ENCODE measurements at regions not wholly inside any gene's neighbourhood (a gene's known extent, or its start where the extent isn't known, plus 50 kb on each side); places are given as distances from the start of the nearest gene placed in this dataset.
"Not testable (repeated sequence)": the region's sequence is repeated elsewhere in the genome, so short reads cannot be mapped to it uniquely, and the experiment has no call there.

GRCh38 chr4:188955066-188955465 is 815.8 kb downstream of the TRIML1 start:
- no peak for DNase-seq

- no peak for DNase-seq
These were observed 817.3 kb downstream of the TRIML1 start for GRCh38 chr4:188956566-188956965.

DNA sequence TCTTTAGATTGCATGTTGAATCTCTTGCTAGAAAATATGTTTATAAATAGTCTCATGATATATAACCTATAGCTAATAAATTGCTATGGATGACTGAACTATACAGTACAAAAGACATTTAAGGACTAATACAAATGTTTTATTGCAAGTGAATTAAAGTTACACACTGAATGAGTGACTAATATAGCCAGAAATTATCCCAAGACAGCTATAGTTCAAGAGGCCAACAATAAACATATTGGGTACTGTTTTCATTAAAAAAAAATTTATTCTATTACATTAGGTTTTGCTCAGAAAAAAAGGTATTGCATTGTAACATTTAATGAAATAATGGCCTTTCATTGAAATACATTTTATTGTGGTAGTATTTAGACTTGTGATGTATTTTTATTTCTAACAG is 819.1 kb downstream of the TRIML1 start:
- DNase-seq = no peak

DNA sequence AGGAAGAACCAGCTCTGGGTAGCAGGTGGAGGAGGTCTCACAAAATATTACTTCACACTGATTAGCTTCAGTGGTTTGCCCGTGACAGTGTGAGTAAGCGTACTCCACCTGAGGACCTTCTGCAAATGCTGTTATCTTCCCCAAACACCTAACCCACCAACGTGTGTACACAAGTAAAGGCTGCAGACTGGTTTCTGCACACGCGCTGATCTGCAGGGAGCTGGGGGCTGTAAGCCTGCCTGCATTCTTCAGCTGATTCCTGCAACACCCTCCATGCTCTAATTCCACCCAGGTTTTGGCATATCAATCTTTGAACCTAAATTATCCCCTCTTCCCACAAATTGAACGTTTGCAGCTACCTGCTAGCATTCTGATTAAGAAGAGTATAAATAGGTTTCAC is 820.2 kb downstream of the TRIML1 start:
- no peak for DNase-seq

- DNase-seq = no peak
These were observed 821.3 kb downstream of the TRIML1 start for GRCh38 chr4:188960411-188961093.

DNA sequence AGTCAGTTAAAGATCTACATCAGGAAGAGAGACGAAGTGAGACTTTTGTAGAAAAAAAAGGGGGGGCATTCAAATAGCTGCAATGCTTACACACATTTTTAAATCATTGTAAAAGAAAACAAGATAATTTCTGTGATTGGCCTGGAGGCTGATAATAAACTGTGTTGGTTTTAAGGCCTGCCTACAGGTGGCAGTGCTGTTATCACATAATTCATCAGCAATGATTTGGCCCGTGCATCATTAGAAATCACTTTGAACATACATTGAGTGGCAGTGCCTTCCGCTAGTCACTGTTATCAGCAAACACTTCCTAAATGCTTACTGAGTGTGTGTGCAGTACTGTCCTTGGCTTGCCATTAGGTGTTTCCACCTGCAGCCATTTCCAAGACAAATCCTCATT is 831.9 kb downstream of the TRIML1 start:
- no peak for DNase-seq

DNA sequence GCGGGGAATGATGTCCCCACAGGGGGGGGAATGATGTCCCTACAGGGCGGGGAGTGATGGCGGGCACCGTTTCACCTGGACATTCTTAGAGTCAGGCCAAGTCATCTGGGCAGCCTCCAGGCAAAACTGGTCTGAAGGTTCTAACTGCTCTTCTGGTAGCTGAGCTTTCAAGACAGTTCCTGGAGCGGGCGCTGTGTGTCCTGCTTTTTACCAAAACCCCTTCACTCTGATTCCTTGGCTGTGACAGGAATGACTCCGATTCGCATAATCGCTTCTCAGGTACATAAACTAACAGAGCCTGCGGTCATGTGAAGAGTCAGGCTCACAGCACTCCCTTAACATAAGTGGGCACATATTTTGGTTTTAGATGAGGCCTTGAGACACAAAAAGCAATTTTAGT is 836.0 kb downstream of the TRIML1 start:
- no peak for DNase-seq

- DNase-seq = no peak
These were observed 837.4 kb downstream of the TRIML1 start for GRCh38 chr4:188976644-188977115.

- DNase-seq = not testable (repeated sequence)
These were observed 838.0 kb downstream of the TRIML1 start for GRCh38 chr4:188977232-188977631.

DNA sequence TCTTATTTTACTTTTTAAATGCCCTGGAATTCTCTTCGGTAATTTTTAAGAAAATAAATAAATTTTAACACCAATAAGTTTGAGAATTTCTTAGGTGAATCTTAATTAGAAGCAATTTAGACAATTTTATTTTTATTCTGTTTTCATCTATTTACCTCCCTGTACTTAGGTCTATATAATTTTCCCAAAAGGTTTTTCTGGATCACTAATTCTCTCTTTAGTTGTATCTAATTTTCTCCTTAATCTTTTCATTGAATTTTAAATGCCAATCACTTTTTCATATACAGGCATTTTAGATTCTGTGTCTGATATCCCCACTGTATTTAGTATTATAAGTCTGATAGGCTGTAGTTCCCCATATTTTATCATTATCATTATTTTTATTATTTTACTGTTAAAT is 845.3 kb downstream of the TRIML1 start:
- no peak for DNase-seq

DNA sequence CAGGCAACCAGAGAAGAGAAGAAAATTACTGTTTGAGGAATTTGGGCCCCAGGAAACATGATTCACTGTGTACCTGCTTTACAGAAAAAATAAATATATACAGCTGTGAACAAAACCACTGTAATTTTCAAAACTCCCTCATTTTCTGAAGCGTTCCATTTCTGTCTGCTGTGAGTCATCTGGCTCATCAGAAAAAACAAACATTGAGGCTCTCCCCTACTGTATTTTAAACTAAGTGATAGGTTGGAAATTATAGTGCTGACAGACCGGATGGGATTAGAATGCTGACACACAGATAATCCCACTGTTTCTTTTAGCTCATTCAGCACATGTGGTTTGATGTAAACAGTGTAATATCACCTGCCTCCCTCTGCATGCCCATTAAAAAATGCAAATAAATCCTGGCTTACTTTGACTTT is 847.0 kb downstream of the TRIML1 start:
- DNase-seq = no peak

- DNase-seq = no peak
These were observed 847.8 kb downstream of the TRIML1 start for GRCh38 chr4:188987011-188987410.

DNA sequence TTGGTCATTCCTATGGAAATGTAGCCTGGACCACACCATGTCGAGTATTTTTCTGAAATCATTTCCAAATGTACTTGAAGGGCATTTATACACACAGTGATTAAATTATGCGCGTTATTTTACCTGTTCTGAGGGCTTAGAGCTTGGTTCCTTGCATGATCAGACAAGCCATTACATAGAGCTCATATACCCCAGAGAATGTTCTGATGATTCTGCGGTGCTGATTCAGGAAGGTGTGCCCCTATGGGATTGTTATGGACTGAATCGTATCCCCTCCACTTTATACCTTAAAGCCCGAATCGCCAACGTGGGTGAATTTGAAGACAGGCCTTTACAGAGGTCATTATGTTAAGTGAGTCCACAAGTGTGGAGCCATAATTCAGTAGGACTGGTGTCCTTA is 848.9 kb downstream of the TRIML1 start:
- DNase-seq = no peak

DNA sequence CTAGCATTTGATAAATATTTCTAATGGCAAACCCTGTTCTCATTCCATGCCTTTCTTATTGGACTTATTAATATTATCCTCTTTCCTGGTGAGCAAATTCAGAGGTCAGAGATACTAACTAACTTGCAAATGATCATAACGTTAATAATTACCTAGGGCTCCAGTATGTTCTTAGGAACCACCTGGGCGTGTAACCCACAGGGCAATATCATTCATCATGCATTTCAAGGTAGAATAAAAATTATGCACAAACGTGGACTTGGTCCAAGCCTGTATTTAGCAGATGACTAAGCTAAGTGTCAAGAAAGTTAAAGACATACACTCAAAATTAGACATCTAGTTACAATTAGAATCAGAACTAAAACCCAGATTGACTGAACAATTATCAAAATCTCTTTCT is 850.1 kb downstream of the TRIML1 start:
- DNase-seq = no peak

DNA sequence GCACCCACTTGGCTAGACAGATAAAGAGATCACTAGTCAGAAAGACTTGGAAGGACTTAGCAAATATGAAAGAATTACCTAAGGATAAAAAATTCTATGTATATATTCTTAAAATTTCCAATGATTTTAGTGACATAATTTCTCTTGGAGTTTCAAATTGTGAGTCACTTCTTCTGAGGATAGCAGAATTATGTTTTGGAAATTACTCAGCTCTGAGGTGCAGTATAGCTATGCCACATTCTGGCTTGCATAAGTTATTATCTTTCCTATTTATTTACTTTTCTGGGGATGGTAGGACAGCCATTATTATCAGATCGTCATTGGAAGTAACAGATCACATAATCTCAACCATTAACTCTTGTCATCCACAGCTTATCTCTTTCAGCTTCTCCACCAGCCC is 853.5 kb downstream of the TRIML1 start:
- DNase-seq = no peak

DNA sequence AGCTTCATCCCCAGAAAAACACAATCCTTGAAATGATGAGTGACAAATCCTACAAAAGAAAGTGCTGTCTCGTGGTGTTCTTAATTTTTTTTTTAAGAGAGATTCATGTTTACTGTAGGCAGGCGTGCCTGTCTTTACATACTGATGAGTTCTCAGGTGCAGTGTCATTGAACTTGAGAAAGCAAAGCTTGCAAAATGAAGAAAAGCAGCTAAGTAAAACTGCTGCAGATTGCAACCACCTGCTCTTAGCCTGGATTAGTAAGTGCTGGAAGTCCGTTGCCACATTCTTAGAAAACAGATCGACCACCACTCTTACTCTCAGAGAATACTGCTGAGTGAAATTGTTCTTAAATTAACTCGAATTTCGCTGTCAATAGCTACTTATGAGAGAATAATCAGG is 854.6 kb downstream of the TRIML1 start:
- DNase-seq = no peak

GRCh38 chr4:189001283-189001970 is 862.2 kb downstream of the TRIML1 start:
- no peak for DNase-seq

- no peak for DNase-seq
These were observed 862.8 kb downstream of the TRIML1 start for GRCh38 chr4:189001971-189002450.

- DNase-seq = no peak
These were observed 863.2 kb downstream of the TRIML1 start for GRCh38 chr4:189002475-189002874.

DNA sequence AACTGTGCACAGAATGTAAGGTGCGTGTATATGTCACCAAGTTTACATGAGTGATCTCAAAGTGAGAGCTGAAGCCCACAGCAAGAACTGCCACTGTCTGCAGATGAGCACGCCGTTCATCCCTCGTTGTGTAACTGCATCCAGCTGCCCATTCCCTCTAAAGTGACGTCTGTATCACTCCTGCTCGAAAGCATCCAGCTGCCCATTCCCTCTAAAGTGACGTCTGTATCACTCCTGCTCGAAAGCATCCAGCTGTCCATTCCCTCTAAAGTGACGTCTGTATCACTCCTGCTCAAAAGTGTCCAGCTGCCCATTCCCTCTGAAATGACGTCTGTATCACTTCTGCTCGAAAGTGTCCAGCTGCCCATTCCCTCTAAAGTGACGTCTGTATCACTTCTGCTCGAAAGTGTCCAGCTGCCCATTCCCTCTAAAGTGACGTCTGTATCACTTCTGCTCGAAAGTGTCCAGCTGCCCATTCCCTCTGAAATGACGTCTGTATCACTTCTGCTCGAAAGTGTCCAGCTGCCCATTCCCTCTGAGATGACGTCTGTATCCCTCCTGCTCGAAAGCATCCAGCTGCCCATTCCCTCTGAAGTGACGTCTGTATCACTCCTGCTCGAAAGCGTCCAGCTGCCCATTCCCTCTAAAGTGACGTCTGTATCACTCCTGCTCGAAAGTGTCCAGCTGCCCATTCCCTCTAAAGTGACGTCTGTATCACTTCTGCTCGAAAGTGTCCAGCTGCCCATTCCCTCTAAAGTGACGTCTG is 871.4 kb downstream of the TRIML1 start:
- not testable (repeated sequence) for DNase-seq

- DNase-seq = no peak
These were observed 882.6 kb downstream of the TRIML1 start for GRCh38 chr4:189021831-189022230.

- DNase-seq = no peak
These were observed 883.3 kb downstream of the TRIML1 start for GRCh38 chr4:189022440-189023035.
